GM12892 (cell line): ENCODE measurements at regions not wholly inside any gene's neighbourhood (a gene's known extent, or its start where the extent isn't known, plus 50 kb on each side); places are given as distances from the start of the nearest gene placed in this dataset.

ENCODE experiments used
- POLR2A ChIP-seq: IDR thresholded peaks from 2 replicates; pipeline ENCODE4 v1.6.1; 2011; ENCODE audit warnings: low read depth, low read length, control low read depth
- POLR2AphosphoS5 ChIP-seq: IDR thresholded peaks from 2 replicates; pipeline ENCODE4 v1.6.1; 2011; ENCODE audit warnings: low read depth, low read length, control low read depth

DNA sequence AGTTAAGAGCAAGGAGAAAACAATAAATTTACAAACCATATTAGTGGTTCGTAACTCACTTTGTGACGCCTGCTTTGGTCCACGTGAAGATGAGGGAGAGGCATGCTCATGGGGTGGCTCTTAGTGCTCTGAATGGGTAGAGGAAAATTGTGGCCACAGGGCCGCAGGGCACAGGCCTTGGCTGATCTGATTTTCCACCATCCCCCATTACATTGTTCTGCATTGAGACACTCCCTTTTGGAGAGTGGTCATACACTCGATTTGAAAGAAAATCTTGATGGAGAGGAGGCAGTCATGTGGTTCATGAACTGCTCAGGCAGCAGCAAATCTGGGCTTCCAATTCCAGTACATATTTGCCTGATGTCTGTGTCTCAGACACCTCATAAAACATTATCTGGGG, 815.2 kb downstream of the UQCRFS1 start:
- TF ChIP-seq POLR2A (no peak), POLR2AphosphoS5 (no peak)
